HepG2 (cell line): ENCODE measurements at regions not wholly inside any gene's neighbourhood (a gene's known extent, or its start where the extent isn't known, plus 50 kb on each side); places are given as distances from the start of the nearest gene placed in this dataset.

Source experiments
- ATAC-seq: fragments of 200-7000 bp; cut with Tn5 transposase; 3 replicates; pipeline ENCODE4 v1.9.1; 2020; ENCODE audit warnings: mild to moderate bottlenecking, moderate library complexity
- BruUV-seq: library from RNA; stranded (reverse); fragments of 400-500 nt; replicated peaks from 2 replicates; lab custom pipeline; 2021; lab: Mats Ljungman, UMichigan
- CTCF ChIA-PET: fragments of 300-600 bp; formaldehyde crosslinking; extraction: SDS; loops from one replicate; lab custom pipeline; 2021; ENCODE audit warnings: low total read pairs, inconsistent platforms, low intra/inter-chr PET ratio; lab: Yijun Ruan, JAX
- POLR2A ChIA-PET: fragments of 350-600 bp; sonication (Branson Sonifier 250); formaldehyde crosslinking; loops from one replicate; lab custom pipeline; 2020; ENCODE audit warnings: antibody characterized with exemption, inconsistent platforms; lab: Yijun Ruan, JAX
- DNase-seq: peaks from one replicate; pipeline ENCODE4 v3.0.0-alpha.2; 2015; ENCODE audit warnings: low spot score
- FAIRE-seq: peaks from 3 replicates; lab custom pipeline; 2011; peaks lifted over from hg19 to GRCh38; lab: Jason Lieb, UNC
- H2AFZ ChIP-seq: one replicate; pipeline ENCODE4 v1.6.1; 2011; ENCODE audit warnings: low read length, inconsistent platforms
- H3K27ac ChIP-seq: fragments of 300-600 bp; 3 replicates; pipeline ENCODE4 v1.8.0; 2011; ENCODE audit warnings: mixed run types, mild to moderate bottlenecking, mixed read lengths, low read length, inconsistent platforms; ENCODE audit not compliant: insufficient read depth; ENCODE audit errors: extremely low read length
- H3K27me3 ChIP-seq, 2 experiments: fragments of 200-600 bp in 1 of 2; 2 replicates in 1 of 2; 3 replicates in 1 of 2; pipeline versions ENCODE4 v1.6.0 to v1.8.0; 2011; ENCODE audit warnings: low read length in 2 of 2, mild to moderate bottlenecking in 2 of 2, moderate library complexity in 2 of 2, inconsistent platforms in 1 of 2; ENCODE audit not compliant: insufficient read depth in 2 of 2, control insufficient read depth in 1 of 2
- H3K36me3 ChIP-seq, 2 experiments: fragments of 200-600 bp in 1 of 2; replicated peaks in 1 of 2; 2 replicates in 1 of 2; 3 replicates in 1 of 2; pipeline versions ENCODE4 v1.5.1 to v1.8.0; 2011; ENCODE audit warnings: low read length in 2 of 2, inconsistent platforms in 1 of 2; ENCODE audit not compliant: insufficient read depth in 2 of 2, control insufficient read depth in 1 of 2
- H3K4me1 ChIP-seq: 2 replicates; pipeline ENCODE4 v1.5.1; 2012; ENCODE audit warnings: low read length, inconsistent platforms; ENCODE audit not compliant: insufficient read depth
- H3K4me2 ChIP-seq: 2 replicates; pipeline ENCODE4 v1.6.0; 2011; ENCODE audit warnings: low read depth, low read length, inconsistent platforms
- H3K4me3 ChIP-seq, 3 experiments: fragments of 200-600 bp in 1 of 3; sonication (generic), shearing (Covaris generic) in 1 of 3; replicated peaks in 1 of 3; 2 replicates each; pipeline ENCODE4 v1.5.1; 2011 to 2016; ENCODE audit warnings: low read length in 3 of 3, inconsistent platforms in 2 of 3, low read depth in 2 of 3, mild to moderate bottlenecking in 2 of 3, control low read depth in 1 of 3, mixed read lengths in 1 of 3; ENCODE audit not compliant: insufficient read depth in 1 of 3
- H3K79me2 ChIP-seq: one replicate; pipeline ENCODE4 v1.6.1; 2011; ENCODE audit warnings: low read length, inconsistent platforms; ENCODE audit not compliant: insufficient read depth
- H3K9ac ChIP-seq: 2 replicates; pipeline ENCODE4 v1.6.0; 2011; ENCODE audit warnings: mild to moderate bottlenecking, low read depth, low read length, inconsistent platforms; ENCODE audit not compliant: insufficient read depth
- H3K9me3 ChIP-seq: 2 replicates; pipeline ENCODE4 v1.5.1; 2012; ENCODE audit warnings: mild to moderate bottlenecking, low read length
- H4K20me1 ChIP-seq: 2 replicates; pipeline ENCODE4 v1.6.0; 2011; ENCODE audit warnings: inconsistent platforms, mild to moderate bottlenecking, low read length, moderate library complexity; ENCODE audit not compliant: insufficient read depth
- CENPX ChIP-seq: sonication (generic); formaldehyde crosslinking; IDR thresholded peaks from 2 replicates; pipeline ENCODE4 v1.9.0; 2021; ENCODE audit warnings: mild to moderate bottlenecking, missing genetic modification reagents, moderate library complexity
- HCFC1 ChIP-seq: fragments of 150-350 bp; IDR thresholded peaks from 2 replicates; pipeline ENCODE4 v1.6.1; 2014; ENCODE audit warnings: low read depth, low read length
- SYNCRIP ChIP-seq: fragments of 200-400 bp; formaldehyde crosslinking; IDR thresholded peaks from 2 replicates; pipeline ENCODE4 v1.6.1; 2018; ENCODE audit warnings: mild to moderate bottlenecking, low read depth, low read length; ENCODE audit not compliant: insufficient read depth
- TP53 ChIP-seq: sonication (generic); formaldehyde crosslinking; conservative IDR thresholded peaks from 2 replicates; pipeline ENCODE4 v1.4.0; 2020; ENCODE audit warnings: missing genetic modification reagents
- ZNF10 ChIP-seq: sonication (generic); formaldehyde crosslinking; IDR thresholded peaks from 2 replicates; pipeline ENCODE4 v1.4.0; 2020; ENCODE audit warnings: mild to moderate bottlenecking, low read depth, missing genetic modification reagents, borderline replicate concordance
- WGBS: methylation state at CpG from one replicate; pipeline ENCODE4 v1.1.6; 2017; ENCODE audit warnings: low lambda C conversion rate; 5-methylcytosine and 5-hydroxymethylcytosine counted together
- in situ Hi-C: cut with HindIII; loops from 2 replicates; pipeline ENCODE4 v1.10.0; 2017; ENCODE audit warnings: low pct_unique_long_range_greater_than_20kb; ENCODE audit not compliant: extremely low pct_ligation_motif_present
- intact Hi-C: fragments of 100-400 bp; cut with micrococcal nuclease; formaldehyde crosslinking; loops from one replicate; pipeline ENCODE4 v1.10.0; 2022; ENCODE audit not compliant: unreplicated experiment
- TF ChIP-seq, protein P1 (sequence below): sonication (generic); formaldehyde crosslinking; IDR thresholded peaks from 2 replicates; pipeline ENCODE4 v1.5.0; 2020; ENCODE audit warnings: mild to moderate bottlenecking, missing genetic modification reagents

DNA sequence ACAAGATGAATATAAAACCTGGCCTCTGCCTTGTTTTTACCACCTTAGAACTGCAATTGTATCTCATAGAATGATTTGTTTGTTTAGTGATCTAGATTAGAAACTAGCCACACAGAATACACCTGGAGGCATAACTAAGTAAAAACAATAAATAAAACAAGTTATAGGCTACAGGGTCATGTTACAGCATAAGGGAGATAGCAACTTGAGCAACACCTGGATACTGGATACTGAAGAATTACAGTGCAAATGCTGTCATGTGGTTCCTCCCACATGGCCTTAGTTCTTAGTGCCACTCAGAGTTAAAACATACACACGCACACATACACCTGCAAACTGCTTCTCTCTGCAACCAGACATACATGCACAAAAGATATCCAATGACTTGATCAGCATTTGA is 563.4 kb upstream of the DPPA4 start (continued):
- no peak for TF ChIP-seq SYNCRIP
- TF ChIP-seq ZNF10 (CRISPR knock-in tag), result no peak
- no peak for TF ChIP-seq TP53 (CRISPR knock-in tag)

- DNase-seq, result no peak
- TF ChIP-seq, protein P1, sequence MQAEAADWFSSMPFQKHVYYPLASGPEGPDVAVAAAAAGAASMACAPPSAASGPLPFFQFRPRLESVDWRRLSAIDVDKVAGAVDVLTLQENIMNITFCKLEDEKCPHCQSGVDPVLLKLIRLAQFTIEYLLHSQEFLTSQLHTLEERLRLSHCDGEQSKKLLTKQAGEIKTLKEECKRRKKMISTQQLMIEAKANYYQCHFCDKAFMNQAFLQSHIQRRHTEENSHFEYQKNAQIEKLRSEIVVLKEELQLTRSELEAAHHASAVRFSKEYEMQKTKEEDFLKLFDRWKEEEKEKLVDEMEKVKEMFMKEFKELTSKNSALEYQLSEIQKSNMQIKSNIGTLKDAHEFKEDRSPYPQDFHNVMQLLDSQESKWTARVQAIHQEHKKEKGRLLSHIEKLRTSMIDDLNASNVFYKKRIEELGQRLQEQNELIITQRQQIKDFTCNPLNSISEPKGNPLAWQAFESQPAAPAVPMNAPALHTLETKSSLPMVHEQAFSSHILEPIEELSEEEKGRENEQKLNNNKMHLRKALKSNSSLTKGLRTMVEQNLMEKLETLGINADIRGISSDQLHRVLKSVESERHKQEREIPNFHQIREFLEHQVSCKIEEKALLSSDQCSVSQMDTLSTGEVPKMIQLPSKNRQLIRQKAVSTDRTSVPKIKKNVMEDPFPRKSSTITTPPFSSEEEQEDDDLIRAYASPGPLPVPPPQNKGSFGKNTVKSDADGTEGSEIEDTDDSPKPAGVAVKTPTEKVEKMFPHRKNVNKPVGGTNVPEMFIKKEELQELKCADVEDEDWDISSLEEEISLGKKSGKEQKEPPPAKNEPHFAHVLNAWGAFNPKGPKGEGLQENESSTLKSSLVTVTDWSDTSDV (CRISPR knock-in tag), result no peak
- TF ChIP-seq HCFC1, result no peak
- TF ChIP-seq CENPX, result no peak
- Histone ChIP-seq H3K79me2 (no peaks in the 10 kb centered on the region), H3K4me2 (no peak overlapping the region), H3K36me3 (no peaks in the 10 kb centered on the region), H3K27ac (no peak overlapping the region), H3K4me1 (no peaks in the 10 kb centered on the region), H3K27me3 (no peaks in the 10 kb centered on the region), H4K20me1 (no peaks in the 10 kb centered on the region), H2AFZ (no peak overlapping the region), H3K9me3 (peaks cover 52% of the 10 kb centered on the region; the same call in 1 of the 2 replicates), H3K9ac (no peak overlapping the region), H3K4me3 (no peak overlapping the region)
- FAIRE-seq, result no peak
- in situ Hi-C loops, result no loop called here
- intact Hi-C loops, result no loop called here
- BruUV-seq, result no TSS peak
- WGBS, result 5% methylated on average over 4 of the region's 4 CpGs
- ChIA-PET CTCF (no interaction called here), POLR2A (no interaction called here)
- no peak for ATAC-seq
These were observed 565.2 kb upstream of the DPPA4 start for GRCh38 chr3:109902549-109902948.
